H9 (cell line): ENCODE measurements at regions not wholly inside any gene's neighbourhood (a gene's known extent, or its start where the extent isn't known, plus 50 kb on each side); places are given as distances from the start of the nearest gene placed in this dataset.

Experiments
- DNase-seq: peaks from one replicate; pipeline ENCODE4 v3.0.0-alpha.2; 2017
- H2AFZ ChIP-seq: one replicate; pipeline ENCODE4 v1.6.1; 2013; ENCODE audit warnings: mild to moderate bottlenecking, low read length, control low read depth, moderate library complexity
- H2AK5ac ChIP-seq: 2 replicates; pipeline ENCODE4 v1.6.1; 2013; ENCODE audit warnings: low read length, control low read depth, mixed read lengths; ENCODE audit not compliant: insufficient read length
- H2BK120ac ChIP-seq: one replicate; pipeline ENCODE4 v1.6.1; 2013; ENCODE audit warnings: low read depth, mild to moderate bottlenecking, low read length, control low read depth, inconsistent platforms; ENCODE audit not compliant: poor library complexity, severe bottlenecking
- H2BK12ac ChIP-seq: 2 replicates; pipeline ENCODE4 v1.6.1; 2013; ENCODE audit warnings: low read length, control low read depth, mixed read lengths, low read depth; ENCODE audit not compliant: insufficient read length
- H2BK15ac ChIP-seq: 2 replicates; pipeline ENCODE4 v1.6.1; 2013; ENCODE audit warnings: low read depth, low read length, control low read depth
- H2BK20ac ChIP-seq: one replicate; pipeline ENCODE4 v1.6.1; 2013; ENCODE audit warnings: low read depth, mild to moderate bottlenecking, low read length, control low read depth, inconsistent platforms; ENCODE audit not compliant: poor library complexity, severe bottlenecking
- H2BK5ac ChIP-seq: 2 replicates; pipeline ENCODE4 v1.6.1; 2013; ENCODE audit warnings: low read length, control low read depth, mixed read lengths; ENCODE audit not compliant: insufficient read length
- H3K14ac ChIP-seq: 2 replicates; pipeline ENCODE4 v1.6.1; 2013; ENCODE audit warnings: low read length, control low read depth; ENCODE audit not compliant: insufficient read depth
- H3K18ac ChIP-seq: 2 replicates; pipeline ENCODE4 v1.6.1; 2013; ENCODE audit warnings: low read depth, mild to moderate bottlenecking, mixed read lengths, low read length, control low read depth; ENCODE audit not compliant: insufficient read length
- H3K23ac ChIP-seq: 2 replicates; pipeline ENCODE4 v1.6.1; 2013; ENCODE audit warnings: low read length, control low read depth, mixed read lengths, low read depth; ENCODE audit not compliant: insufficient read length
- H3K23me2 ChIP-seq: 2 replicates; pipeline ENCODE4 v1.6.1; 2013; ENCODE audit warnings: low read depth, mild to moderate bottlenecking, mixed read lengths, low read length, control low read depth; ENCODE audit not compliant: insufficient read length, poor library complexity, severe bottlenecking
- H3K27ac ChIP-seq: 2 replicates; pipeline ENCODE4 v1.5.1; 2013; ENCODE audit warnings: low read length, control low read depth, mixed read lengths, low read depth; ENCODE audit not compliant: insufficient read length
- H3K27me3 ChIP-seq: 2 replicates; pipeline ENCODE4 v1.6.1; 2013; ENCODE audit warnings: low read length, control low read depth, inconsistent platforms; ENCODE audit not compliant: insufficient read depth
- H3K4ac ChIP-seq: 2 replicates; pipeline ENCODE4 v1.6.1; 2013; ENCODE audit warnings: low read depth, mild to moderate bottlenecking, control low read depth, inconsistent platforms, low read length, moderate library complexity
- H3K4me1 ChIP-seq: 2 replicates; pipeline ENCODE4 v1.6.1; 2013; ENCODE audit warnings: low read length, control low read depth, inconsistent platforms; ENCODE audit not compliant: insufficient read depth
- H3K4me2 ChIP-seq: 2 replicates; pipeline ENCODE4 v1.6.1; 2013; ENCODE audit warnings: low read length, control low read depth, mixed read lengths; ENCODE audit not compliant: insufficient read length, insufficient read depth
- H3K56ac ChIP-seq: 2 replicates; pipeline ENCODE4 v1.6.1; 2013; ENCODE audit warnings: low read depth, mild to moderate bottlenecking, mixed read lengths, low read length, control low read depth; ENCODE audit not compliant: insufficient read length
- H3K79me1 ChIP-seq: 2 replicates; pipeline ENCODE4 v1.6.1; 2013; ENCODE audit warnings: low read depth, mild to moderate bottlenecking, moderate library complexity, low read length, control low read depth, inconsistent platforms; ENCODE audit not compliant: insufficient read depth, poor library complexity, severe bottlenecking
- H3K79me2 ChIP-seq: 2 replicates; pipeline ENCODE4 v1.6.1; 2013; ENCODE audit warnings: low read length, control low read depth, inconsistent platforms; ENCODE audit not compliant: insufficient read depth
- H3K9ac ChIP-seq: 2 replicates; pipeline ENCODE4 v1.6.1; 2013; ENCODE audit warnings: low read length, control low read depth, mixed read lengths; ENCODE audit not compliant: insufficient read length; ENCODE audit errors: extremely low read depth
- H3K9me3 ChIP-seq: one replicate; pipeline ENCODE4 v1.6.1; 2013; ENCODE audit warnings: low read depth, low read length, inconsistent platforms; ENCODE audit not compliant: control insufficient read depth
- H3T11ph ChIP-seq: one replicate; pipeline ENCODE4 v1.6.1; 2013; ENCODE audit warnings: mild to moderate bottlenecking, low read length, control low read depth, inconsistent platforms
- H4K20me1 ChIP-seq: one replicate; pipeline ENCODE4 v1.6.1; 2013; ENCODE audit not compliant: control insufficient read depth, insufficient read length, insufficient read depth
- H4K5ac ChIP-seq: 2 replicates; pipeline ENCODE4 v1.6.1; 2013; ENCODE audit warnings: low read depth, mild to moderate bottlenecking, mixed read lengths, low read length, control low read depth; ENCODE audit not compliant: insufficient read length
- H4K8ac ChIP-seq: replicated peaks from 2 replicates; pipeline ENCODE4 v1.6.1; 2013; ENCODE audit warnings: low read length, control low read depth, mixed read lengths, low read depth; ENCODE audit not compliant: insufficient read length
- H4K91ac ChIP-seq: 2 replicates; pipeline ENCODE4 v1.6.1; 2013; ENCODE audit warnings: low read depth, mild to moderate bottlenecking, moderate library complexity, mixed read lengths, low read length, control low read depth; ENCODE audit not compliant: insufficient read length
- H3K27ac Mint-ChIP-seq, 3 experiments: 2 replicates in 2 of 3; 3 replicates in 1 of 3; pipeline ENCODE4 v1.8.0; 2020 to 2021; ENCODE audit warnings: mixed read lengths in 3 of 3, mild to moderate bottlenecking in 1 of 3, moderate library complexity in 1 of 3
- H3K27me3 Mint-ChIP-seq: 2 replicates; pipeline ENCODE4 v1.8.0; 2021; ENCODE audit warnings: low read depth, mild to moderate bottlenecking, moderate library complexity, mixed read lengths
- H3K36me3 Mint-ChIP-seq, 3 experiments: 2 replicates in 2 of 3; 3 replicates in 1 of 3; pipeline ENCODE4 v1.8.0; 2020 to 2021; ENCODE audit warnings: low read depth in 3 of 3, mixed read lengths in 3 of 3; ENCODE audit not compliant: insufficient read depth in 1 of 3
- H3K4me1 Mint-ChIP-seq, 2 experiments: 2 replicates each; pipeline ENCODE4 v1.8.0; 2020; ENCODE audit warnings: mixed read lengths in 2 of 2
- H3K4me3 Mint-ChIP-seq, 2 experiments: 2 replicates in 1 of 2; 3 replicates in 1 of 2; pipeline ENCODE4 v1.8.0; 2020 to 2021; ENCODE audit warnings: mild to moderate bottlenecking in 2 of 2, mixed read lengths in 2 of 2, moderate library complexity in 1 of 2
- H3K9me3 Mint-ChIP-seq, 2 experiments: 2 replicates in 1 of 2; 3 replicates in 1 of 2; pipeline ENCODE4 v1.8.0; 2020; ENCODE audit warnings: mild to moderate bottlenecking in 2 of 2, mixed read lengths in 2 of 2, moderate library complexity in 1 of 2
- TF ChIP-seq, protein P1 (sequence below): fragments of 200-600 bp; sonication (generic); conservative IDR thresholded peaks from 3 replicates; pipeline ENCODE4 v1.8.0; 2021; ENCODE audit warnings: antibody characterized with exemption, mild to moderate bottlenecking

DNA sequence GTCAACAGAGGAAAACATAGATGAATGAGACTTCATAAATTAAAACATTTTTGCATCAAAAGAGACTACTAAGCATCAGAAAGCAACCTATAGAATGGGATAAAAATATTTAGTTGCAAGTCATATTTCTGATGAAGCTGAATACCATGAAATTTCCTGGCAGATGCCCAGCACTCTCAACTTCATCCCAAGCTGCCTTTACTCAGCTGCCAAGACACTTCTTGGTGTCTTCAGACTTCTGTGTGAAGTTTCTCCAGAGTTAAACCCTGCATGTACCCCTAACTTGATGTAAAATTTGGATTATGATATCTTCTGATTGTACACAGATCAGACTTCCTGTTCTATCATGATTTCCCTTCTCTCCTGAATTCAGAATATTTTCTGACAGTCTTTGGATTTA lies 73.2 kb downstream of the AKR1C4 start:
- Mint-ChIP-seq H3K4me1 (no peaks in the 10 kb centered on the region), H3K36me3 (peaks cover 0 to 10% (median 0%) of the 10 kb centered on the region in 3 experiments; a peak in 3 of 7 replicates), H3K9me3 (peaks cover 31 to 66% of the 10 kb centered on the region in 2 experiments), H3K27ac (no peak overlapping the region), H3K27me3 (no peaks in the 10 kb centered on the region; the same call in 1 of the 2 replicates), H3K4me3 (no peak overlapping the region)
- Histone ChIP-seq H3K9me3 (no peaks in the 10 kb centered on the region), H3K18ac (no peak overlapping the region), H2BK12ac (no peak overlapping the region), H3K4ac (no peak overlapping the region), H3K14ac (no peak overlapping the region), H3K9ac (no peak overlapping the region), H2BK20ac (no peak overlapping the region), H2AK5ac (no peak overlapping the region), H3T11ph (no peak overlapping the region), H2BK120ac (no peak overlapping the region), H2BK15ac (no peak overlapping the region), H3K27ac (no peak overlapping the region), H2AFZ (no peak overlapping the region), H3K27me3 (no peaks in the 10 kb centered on the region), H3K79me1 (no peaks in the 10 kb centered on the region), H3K56ac (no peak overlapping the region), H2BK5ac (no peak overlapping the region), H3K79me2 (no peaks in the 10 kb centered on the region), H3K23me2 (no peaks in the 10 kb centered on the region), H3K23ac (no peak overlapping the region), H3K4me1 (no peaks in the 10 kb centered on the region), H4K8ac (no peak overlapping the region), H4K20me1 (no peaks in the 10 kb centered on the region), H4K91ac (no peak overlapping the region), H3K4me2 (no peak overlapping the region), H4K5ac (no peak overlapping the region)
- TF ChIP-seq, protein P1, sequence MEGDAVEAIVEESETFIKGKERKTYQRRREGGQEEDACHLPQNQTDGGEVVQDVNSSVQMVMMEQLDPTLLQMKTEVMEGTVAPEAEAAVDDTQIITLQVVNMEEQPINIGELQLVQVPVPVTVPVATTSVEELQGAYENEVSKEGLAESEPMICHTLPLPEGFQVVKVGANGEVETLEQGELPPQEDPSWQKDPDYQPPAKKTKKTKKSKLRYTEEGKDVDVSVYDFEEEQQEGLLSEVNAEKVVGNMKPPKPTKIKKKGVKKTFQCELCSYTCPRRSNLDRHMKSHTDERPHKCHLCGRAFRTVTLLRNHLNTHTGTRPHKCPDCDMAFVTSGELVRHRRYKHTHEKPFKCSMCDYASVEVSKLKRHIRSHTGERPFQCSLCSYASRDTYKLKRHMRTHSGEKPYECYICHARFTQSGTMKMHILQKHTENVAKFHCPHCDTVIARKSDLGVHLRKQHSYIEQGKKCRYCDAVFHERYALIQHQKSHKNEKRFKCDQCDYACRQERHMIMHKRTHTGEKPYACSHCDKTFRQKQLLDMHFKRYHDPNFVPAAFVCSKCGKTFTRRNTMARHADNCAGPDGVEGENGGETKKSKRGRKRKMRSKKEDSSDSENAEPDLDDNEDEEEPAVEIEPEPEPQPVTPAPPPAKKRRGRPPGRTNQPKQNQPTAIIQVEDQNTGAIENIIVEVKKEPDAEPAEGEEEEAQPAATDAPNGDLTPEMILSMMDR: no peak
- DNase-seq: no peak
